AG09309 (cell line): ENCODE measurements at regions not wholly inside any gene's neighbourhood (a gene's known extent, or its start where the extent isn't known, plus 50 kb on each side); places are given as distances from the start of the nearest gene placed in this dataset.

Experiments
- DNase-seq: peaks from one replicate; pipeline ENCODE4 v3.0.0-alpha.2; 2010; ENCODE audit warnings: low read depth
- H3K4me3 ChIP-seq: 2 replicates; pipeline ENCODE4 v1.5.1; 2011; ENCODE audit warnings: mild to moderate bottlenecking, low read depth, low read length, moderate library complexity; ENCODE audit not compliant: control insufficient read depth
- CTCF ChIP-seq: IDR thresholded peaks from 2 replicates; pipeline ENCODE4 v1.5.1; 2011; ENCODE audit warnings: mild to moderate bottlenecking, low read depth, low read length, inconsistent platforms; ENCODE audit not compliant: insufficient read depth, control insufficient read depth; ENCODE audit errors: missing control alignments

DNA sequence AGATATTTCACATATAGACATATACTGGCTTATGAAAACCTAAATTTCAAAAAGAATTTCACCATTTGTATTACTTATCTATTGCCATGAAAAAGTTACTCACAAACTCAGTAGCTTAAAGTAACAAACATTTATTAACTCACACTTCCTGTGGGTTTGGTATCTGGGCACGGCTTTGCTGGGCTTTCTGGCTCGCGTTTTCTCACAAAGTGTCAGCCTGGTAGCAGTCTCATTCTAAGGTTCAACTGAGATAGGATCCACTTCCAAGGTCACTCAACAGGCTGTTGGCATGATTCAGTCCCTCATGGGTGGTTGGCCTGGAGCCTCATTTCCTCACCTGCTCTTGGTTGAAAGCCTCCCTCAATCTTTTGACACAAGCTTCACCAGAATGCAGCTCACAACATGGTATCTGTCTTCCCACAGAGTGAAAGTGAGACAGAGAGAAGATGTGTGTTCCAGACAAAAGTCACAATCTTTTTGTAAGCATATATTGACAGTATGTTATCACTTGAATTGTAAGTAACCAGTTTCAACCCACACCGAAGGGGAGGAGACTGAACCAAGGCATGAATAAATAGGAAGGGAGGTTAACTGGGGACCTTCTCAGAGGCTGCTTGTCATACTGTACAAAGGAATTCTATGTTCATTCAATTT, 1065.8 kb upstream of the SPRY2 start:
- no peak for DNase-seq
- no peak for TF ChIP-seq CTCF
- H3K4me3 ChIP-seq = no peak overlapping the region

DNA sequence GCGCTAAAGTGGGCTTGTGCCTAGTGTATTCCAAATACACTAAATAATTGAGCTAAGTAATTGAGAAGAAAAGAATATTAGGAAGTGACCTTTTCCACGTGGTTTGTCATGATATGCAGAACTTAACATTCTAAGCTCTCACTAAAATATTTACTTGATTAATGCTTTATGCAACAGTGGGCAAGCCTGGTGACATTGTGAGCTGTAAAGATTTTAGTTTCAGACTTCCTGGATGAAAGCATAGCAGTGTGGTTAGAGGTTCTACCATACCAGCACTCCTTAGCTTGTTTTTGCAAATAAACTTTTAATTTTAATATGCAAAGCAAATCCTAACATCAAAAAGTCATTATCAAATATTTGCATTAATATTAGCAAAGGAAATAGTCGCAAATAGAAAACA, 1065.1 kb upstream of the SPRY2 start:
- H3K4me3 ChIP-seq = no peak overlapping the region
- TF ChIP-seq CTCF = no peak
- DNase-seq = no peak

DNA sequence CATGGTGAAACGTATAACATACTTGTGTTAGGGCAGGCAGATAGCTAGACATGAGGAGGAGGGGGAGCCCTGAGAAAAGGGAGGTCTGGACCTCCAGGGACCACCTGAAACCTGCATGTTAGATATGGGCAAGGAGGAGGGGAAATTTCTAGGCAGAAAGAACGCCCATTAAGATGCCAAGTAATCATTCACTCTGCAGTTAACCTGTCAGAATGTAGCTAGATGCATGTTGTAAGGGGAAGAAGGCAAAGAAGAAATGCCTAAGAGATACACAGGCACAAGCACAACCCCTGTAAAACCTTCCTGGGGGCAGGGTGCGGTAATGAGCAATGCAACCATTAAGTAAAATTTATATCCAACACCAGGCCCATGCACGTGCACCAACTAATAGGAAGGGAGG, 1055.3 kb upstream of the SPRY2 start:
- TF ChIP-seq CTCF = no peak
- no peak overlapping the region for H3K4me3 ChIP-seq
- no peak for DNase-seq

DNA sequence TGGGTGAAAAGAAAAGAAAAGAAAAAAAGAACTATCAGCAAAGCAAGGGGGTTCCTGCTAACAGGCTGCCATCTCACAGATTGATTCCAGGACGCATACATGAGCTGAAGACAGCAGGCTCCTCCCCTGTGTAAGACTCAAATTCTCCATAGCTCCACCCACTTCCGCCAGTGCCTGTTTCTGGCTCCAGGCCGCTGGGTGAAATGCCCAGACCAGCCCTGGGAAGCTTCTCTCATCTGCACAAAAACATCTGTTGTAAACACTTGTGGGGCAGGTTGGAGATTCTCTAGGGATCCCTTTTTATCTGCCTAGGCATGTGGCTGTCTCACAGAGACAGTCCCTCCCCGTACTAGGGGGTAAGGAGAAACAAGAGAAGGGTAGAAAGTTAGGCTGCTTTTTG, 1054.4 kb upstream of the SPRY2 start:
- no peak overlapping the region for H3K4me3 ChIP-seq
- TF ChIP-seq CTCF = no peak
- no peak for DNase-seq

DNA sequence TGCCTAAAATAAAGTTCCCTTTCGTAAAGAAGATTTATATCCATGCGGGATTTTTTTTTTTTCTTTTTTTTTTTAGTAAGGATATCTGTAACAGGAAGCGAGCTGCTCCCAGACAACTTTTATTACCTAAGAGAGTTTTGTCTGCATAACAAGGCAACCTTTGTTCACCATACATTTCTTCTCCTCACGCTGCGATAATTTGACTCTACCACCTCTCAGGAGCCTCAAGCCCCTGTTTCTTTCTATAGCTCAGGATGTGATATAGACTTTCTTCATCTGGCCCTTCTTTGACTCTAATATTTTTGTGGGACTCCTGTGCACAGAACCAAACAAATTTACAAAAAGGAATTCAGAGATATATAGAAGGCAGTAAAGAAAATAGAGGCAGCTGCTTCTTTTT, 1053.7 kb upstream of the SPRY2 start:
- DNase-seq = no peak
- no peak for TF ChIP-seq CTCF
- no peak overlapping the region for H3K4me3 ChIP-seq

DNA sequence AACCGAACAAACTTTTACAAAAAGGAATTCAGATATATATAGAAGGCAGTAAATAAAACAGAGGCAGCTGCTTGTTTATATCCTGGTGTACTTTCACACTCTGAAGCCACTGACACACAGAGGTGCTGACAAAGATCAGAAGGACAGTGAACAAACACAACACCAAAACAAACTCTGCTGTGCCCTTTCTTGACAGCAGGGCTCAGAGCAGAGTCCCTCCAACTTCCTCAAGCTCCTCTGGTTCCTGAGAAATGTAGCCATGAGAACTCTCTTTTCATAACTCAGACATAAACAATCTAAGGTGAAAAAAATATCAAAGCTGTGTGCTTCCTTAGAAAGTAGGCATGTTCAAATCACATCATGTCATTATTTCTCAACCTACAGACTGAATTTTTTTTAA, 1052.8 kb upstream of the SPRY2 start:
- no peak overlapping the region for H3K4me3 ChIP-seq
- no peak for DNase-seq
- TF ChIP-seq CTCF = no peak

GRCh38 chr13:81393110-81393509, 1052.2 kb upstream of the SPRY2 start:
- no peak overlapping the region for H3K4me3 ChIP-seq
- TF ChIP-seq CTCF = no peak
- DNase-seq = no peak
